H1 (cell line): ENCODE measurements at regions not wholly inside any gene's neighbourhood (a gene's known extent, or its start where the extent isn't known, plus 50 kb on each side); places are given as distances from the start of the nearest gene placed in this dataset.

Source experiments
- MAFK ChIP-seq: IDR thresholded peaks from 2 replicates; pipeline ENCODE4 v1.6.1; 2012; ENCODE audit warnings: low read depth, mild to moderate bottlenecking, improper control_type of control experiment, low read length
- POU5F1 ChIP-seq: IDR thresholded peaks from 2 replicates; pipeline ENCODE4 v1.6.1; 2011; ENCODE audit warnings: low read depth, mild to moderate bottlenecking, low read length, moderate library complexity
- TAF7 ChIP-seq: optimal IDR thresholded peaks from 2 replicates; pipeline ENCODE3; 2011; ENCODE audit warnings: low read depth, mild to moderate bottlenecking, inconsistent platforms, low read length, moderate library complexity, borderline replicate concordance
- TCF12 ChIP-seq: IDR thresholded peaks from 2 replicates; pipeline ENCODE4 v1.6.1; 2011; ENCODE audit warnings: low read depth, mild to moderate bottlenecking, low read length

DNA sequence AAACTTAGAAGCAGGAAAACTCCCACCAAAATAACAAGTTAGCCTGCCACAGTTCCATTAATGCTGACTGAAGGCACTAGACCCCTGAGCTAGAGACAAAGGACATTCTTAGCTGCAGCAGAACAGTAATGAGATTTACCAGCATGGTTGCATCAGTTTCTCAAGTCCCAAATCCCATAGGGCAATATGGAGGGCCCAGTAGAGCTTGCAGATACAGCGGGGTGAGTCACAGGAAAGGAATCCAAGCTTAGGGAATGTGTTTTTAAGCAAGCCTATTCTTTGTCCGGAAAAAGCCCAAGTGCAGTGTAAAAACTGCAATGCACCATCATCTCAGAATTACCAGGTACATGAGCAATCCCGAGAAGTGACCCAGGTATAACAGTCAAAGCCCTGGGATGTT, 51.3 kb upstream of the EXOC1L start (continued):
- TF ChIP-seq POU5F1 (no peak), TCF12 (no peak), MAFK (no peak), TAF7 (no peak)
